H1 (cell line): ENCODE measurements at regions not wholly inside any gene's neighbourhood (a gene's known extent, or its start where the extent isn't known, plus 50 kb on each side); places are given as distances from the start of the nearest gene placed in this dataset.

ENCODE experiments used
- CTCF ChIA-PET: fragments of 300-600 bp; sonication (Branson Sonifier 250); formaldehyde crosslinking; loops from one replicate; lab custom pipeline; 2021; ENCODE audit not compliant: partially characterized antibody; lab: Charles Lee
- POLR2A ChIA-PET: fragments of 300-600 bp; sonication (Branson Sonifier 250); formaldehyde crosslinking; loops from one replicate; lab custom pipeline; 2021; ENCODE audit warnings: inconsistent platforms; ENCODE audit not compliant: partially characterized antibody; lab: Charles Lee
- DNase-seq, 2 experiments: peaks; one replicate each; pipeline versions ENCODE4 v3.0.0 to v3.0.0-alpha.2; 2010 to 2022; ENCODE audit warnings: low spot score in 2 of 2, low read depth in 1 of 2, mixed read lengths in 1 of 2
- FAIRE-seq: peaks from 2 replicates; lab custom pipeline; 2011; peaks lifted over from hg19 to GRCh38; lab: Jason Lieb, UNC
- H2AFZ ChIP-seq: 2 replicates; pipeline ENCODE4 v1.8.1; 2012; ENCODE audit warnings: low read length, inconsistent platforms
- H2AK5ac ChIP-seq: 2 replicates; pipeline ENCODE4 v1.6.1; 2013; ENCODE audit warnings: low read depth, low read length
- H2BK120ac ChIP-seq: replicated peaks from 2 replicates; pipeline ENCODE3; 2013; ENCODE audit warnings: low read depth, low read length, inconsistent platforms
- H2BK12ac ChIP-seq: 2 replicates; pipeline ENCODE4 v1.6.1; 2013; ENCODE audit warnings: low read depth, low read length
- H2BK15ac ChIP-seq: 2 replicates; pipeline ENCODE4 v1.6.1; 2013; ENCODE audit warnings: low read length
- H2BK20ac ChIP-seq: 2 replicates; pipeline ENCODE4 v1.6.1; 2013; ENCODE audit warnings: low read length
- H2BK5ac ChIP-seq: 2 replicates; pipeline ENCODE4 v1.6.1; 2013; ENCODE audit warnings: low read depth, low read length
- H3K14ac ChIP-seq: 2 replicates; pipeline ENCODE4 v1.6.1; 2013; ENCODE audit warnings: inconsistent platforms; ENCODE audit not compliant: insufficient read length
- H3K18ac ChIP-seq: 2 replicates; pipeline ENCODE4 v1.6.1; 2013; ENCODE audit warnings: low read length; ENCODE audit errors: extremely low read depth
- H3K23ac ChIP-seq: 2 replicates; pipeline ENCODE4 v1.6.1; 2013; ENCODE audit warnings: inconsistent platforms; ENCODE audit not compliant: insufficient read length
- H3K23me2 ChIP-seq: 2 replicates; pipeline ENCODE4 v1.6.1; 2013; ENCODE audit warnings: low read depth, low read length
- H3K27ac ChIP-seq: 2 replicates; pipeline ENCODE4 v1.6.1; 2011; ENCODE audit warnings: low read depth, low read length, inconsistent platforms
- H3K27me3 ChIP-seq, 4 experiments: replicated peaks in 1 of 4; 1 replicate in 1 of 4; 2 replicates in 3 of 4; pipeline versions ENCODE4 v1.6.1 to v1.8.1; 2011 to 2013; ENCODE audit warnings: low read length in 3 of 4, mild to moderate bottlenecking in 3 of 4, inconsistent platforms in 2 of 4, mixed read lengths in 2 of 4, moderate library complexity in 1 of 4; ENCODE audit not compliant: control insufficient read depth in 3 of 4, insufficient read depth in 3 of 4; ENCODE audit errors: extremely low read depth in 1 of 4
- H3K36me3 ChIP-seq, 4 experiments: 2 replicates each; pipeline versions ENCODE4 v1.6.1 to v1.8.1; 2011 to 2013; ENCODE audit warnings: mild to moderate bottlenecking in 4 of 4, low read length in 3 of 4, moderate library complexity in 2 of 4, control low read depth in 1 of 4, inconsistent platforms in 1 of 4; ENCODE audit not compliant: insufficient read depth in 4 of 4, control insufficient read depth in 2 of 4
- H3K4ac ChIP-seq: replicated peaks from 2 replicates; pipeline ENCODE3; 2013; ENCODE audit warnings: low read length, low read depth, mixed read lengths, inconsistent platforms; ENCODE audit not compliant: insufficient read length
- H3K4me1 ChIP-seq, 4 experiments: replicated peaks in 1 of 4; 1 replicate in 1 of 4; 2 replicates in 3 of 4; pipeline versions ENCODE4 v1.6.1 to v1.8.1; 2011 to 2013; ENCODE audit warnings: low read length in 3 of 4, inconsistent platforms in 2 of 4, mixed read lengths in 1 of 4; ENCODE audit not compliant: insufficient read depth in 4 of 4, control insufficient read depth in 3 of 4
- H3K4me2 ChIP-seq, 2 experiments: 2 replicates each; pipeline versions ENCODE4 v1.6.1 to v1.8.1; 2011 to 2013; ENCODE audit warnings: low read depth in 2 of 2, low read length in 2 of 2, control low read depth in 1 of 2, inconsistent platforms in 1 of 2, mild to moderate bottlenecking in 1 of 2; ENCODE audit not compliant: insufficient read depth in 1 of 2
- H3K4me3 ChIP-seq, 4 experiments: fragments of 200-600, 300-600 bp in 1 of 4; sonication (generic), shearing (Covaris generic), sonication (Bioruptor Twin) in 1 of 4; 2 replicates each; pipeline versions ENCODE4 v1.5.1 to v1.8.1; 2011 to 2016; ENCODE audit warnings: low read length in 4 of 4, low read depth in 3 of 4, control low read depth in 2 of 4, inconsistent platforms in 2 of 4, mild to moderate bottlenecking in 2 of 4, mixed read lengths in 1 of 4, moderate library complexity in 1 of 4; ENCODE audit not compliant: insufficient read depth in 2 of 4; ENCODE audit errors: extremely low read depth in 1 of 4
- H3K56ac ChIP-seq: replicated peaks from 2 replicates; pipeline ENCODE3; 2013; ENCODE audit warnings: low read depth, mild to moderate bottlenecking, mixed read lengths, low read length, inconsistent platforms; ENCODE audit not compliant: insufficient read length
- H3K79me1 ChIP-seq: 2 replicates; pipeline ENCODE4 v1.6.1; 2013; ENCODE audit warnings: low read depth, low read length, control low read depth
- H3K79me2 ChIP-seq, 2 experiments: 2 replicates each; pipeline versions ENCODE4 v1.6.1 to v1.8.1; 2012 to 2013; ENCODE audit warnings: low read length in 2 of 2, mild to moderate bottlenecking in 2 of 2, inconsistent platforms in 1 of 2; ENCODE audit not compliant: insufficient read depth in 2 of 2, control insufficient read depth in 1 of 2
- H3K9ac ChIP-seq, 4 experiments: replicated peaks in 1 of 4; 1 replicate in 1 of 4; 2 replicates in 3 of 4; pipeline versions ENCODE4 v1.6.1 to v1.8.1; 2011 to 2013; ENCODE audit warnings: low read depth in 3 of 4, low read length in 3 of 4, control low read depth in 2 of 4, mild to moderate bottlenecking in 2 of 4, moderate library complexity in 2 of 4, inconsistent platforms in 1 of 4; ENCODE audit errors: extremely low read depth in 1 of 4
- H3K9me3 ChIP-seq, 2 experiments: 2 replicates each; pipeline versions ENCODE4 v1.6.1 to v1.8.1; 2012 to 2013; ENCODE audit warnings: mild to moderate bottlenecking in 2 of 2, moderate library complexity in 2 of 2, control low read depth in 1 of 2, inconsistent platforms in 1 of 2, low read depth in 1 of 2, low read length in 1 of 2, mixed read lengths in 1 of 2; ENCODE audit not compliant: insufficient read depth in 2 of 2
- H4K20me1 ChIP-seq, 2 experiments: replicated peaks in 1 of 2; 2 replicates each; pipeline versions ENCODE3 to v1.8.1; 2011 to 2013; ENCODE audit warnings: inconsistent platforms in 2 of 2, low read length in 2 of 2, mild to moderate bottlenecking in 1 of 2; ENCODE audit not compliant: insufficient read depth in 2 of 2, control insufficient read depth in 1 of 2
- H4K5ac ChIP-seq: 2 replicates; pipeline ENCODE4 v1.6.1; 2013; ENCODE audit warnings: low read length, low read depth, mixed read lengths, inconsistent platforms; ENCODE audit not compliant: insufficient read length
- H4K8ac ChIP-seq: 2 replicates; pipeline ENCODE4 v1.8.0; 2013; ENCODE audit warnings: mild to moderate bottlenecking, moderate library complexity, low read length, inconsistent platforms; ENCODE audit not compliant: insufficient read depth; ENCODE audit errors: extremely low read depth
- H4K91ac ChIP-seq: replicated peaks from 2 replicates; pipeline ENCODE3; 2013; ENCODE audit warnings: low read length, mixed read lengths, inconsistent platforms; ENCODE audit not compliant: insufficient read length
- CBX5 ChIP-seq: fragments of 300-800, 300-1000 bp; sonication (generic); IDR thresholded peaks from 2 replicates; pipeline ENCODE4 v1.7.1; 2016; ENCODE audit warnings: antibody characterized with exemption, low read length, low read depth
- SP2 ChIP-seq: IDR thresholded peaks from 2 replicates; pipeline ENCODE4 v1.6.1; 2012; ENCODE audit warnings: mild to moderate bottlenecking, low read length, inconsistent platforms
- USF2 ChIP-seq: IDR thresholded peaks from 2 replicates; pipeline ENCODE4 v1.6.1; 2011; ENCODE audit warnings: low read length, improper control_type of control experiment
- WGBS, 2 experiments: shearing (Covaris generic) in 1 of 2; methylation state at CpG; one replicate each; pipeline versions ENCODE4 v1.1.6 to v1.1.7; 2013 to 2015; ENCODE audit warnings: low lambda C conversion rate in 2 of 2, mixed read lengths in 2 of 2, inconsistent platforms in 1 of 2, low coverage in 1 of 2, missing lambda C conversion rate in 1 of 2; ENCODE audit not compliant: insufficient replicate concordance in 2 of 2, insufficient coverage in 1 of 2, insufficient read length in 1 of 2; ENCODE audit errors: extremely low coverage in 1 of 2, missing lambda C conversion rate in 1 of 2; 5-methylcytosine and 5-hydroxymethylcytosine counted together

GRCh38 chr6:130756824-130757223 lies 70.4 kb upstream of the SMLR1 start:
- CTCF ChIA-PET = interaction anchor here (0.8 to 2.4 kb wide), 5 partner anchors 13 to 435 kb away, joined by 3 to 10 read pairs (median 6); no protein-coding TSS in a partner anchor
- WGBS, 2 experiments = 81% methylated on average over 1 of the region's 1 CpG; no CpG with 5 or more reads in 1 of the 2 experiments
- no peak for DNase-seq
- no peak for TF ChIP-seq USF2
- no peak for TF ChIP-seq SP2
- no peak for TF ChIP-seq CBX5

More at GRCh38 chr6:130756824-130757223, 70.4 kb upstream of the SMLR1 start:
- Histone ChIP-seq H2AK5ac (no peak overlapping the region), H4K8ac (no peak overlapping the region), H3K9ac (no peak overlapping the region), H3K4me2 (no peak overlapping the region), H3K4me1 (no peaks in the 10 kb centered on the region), H2AFZ (no peak overlapping the region), H2BK20ac (no peak overlapping the region), H3K36me3 (no peaks in the 10 kb centered on the region), H3K4ac (no peak overlapping the region), H3K18ac (no peak overlapping the region), H3K14ac (no peak overlapping the region), H3K27me3 (no peaks in the 10 kb centered on the region), H2BK15ac (no peak overlapping the region), H4K20me1 (no peaks in the 10 kb centered on the region), H4K5ac (no peak overlapping the region), H3K56ac (no peak overlapping the region), H3K79me2 (no peaks in the 10 kb centered on the region), H2BK120ac (no peak overlapping the region), H3K27ac (no peak overlapping the region), H3K4me3 (no peak overlapping the region), H3K9me3 (no peaks in the 10 kb centered on the region), H3K23me2 (no peaks in the 10 kb centered on the region), H3K79me1 (no peaks in the 10 kb centered on the region), H2BK12ac (no peak overlapping the region), H2BK5ac (no peak overlapping the region), H4K91ac (no peak overlapping the region), H3K23ac (no peak overlapping the region)
- no peak for FAIRE-seq
- POLR2A ChIA-PET = no interaction called here
